Mesendoderm (in vitro differentiated cells): ENCODE measurements at regions not wholly inside any gene's neighbourhood (a gene's known extent, or its start where the extent isn't known, plus 50 kb on each side); places are given as distances from the start of the nearest gene placed in this dataset.
"Not testable (repeated sequence)": the region's sequence is repeated elsewhere in the genome, so short reads cannot be mapped to it uniquely, and the experiment has no call there.

ENCODE experiments used
- DNase-seq: peaks from one replicate; pipeline ENCODE4 v3.0.0; 2013
- H2AK5ac ChIP-seq: 2 replicates; pipeline ENCODE4 v1.6.1; 2013; ENCODE audit warnings: low read length, inconsistent platforms
- H2BK120ac ChIP-seq: 2 replicates; pipeline ENCODE4 v1.6.1; 2013; ENCODE audit warnings: low read depth, mild to moderate bottlenecking, low read length, moderate library complexity, mixed read lengths
- H2BK15ac ChIP-seq: replicated peaks from 2 replicates; pipeline ENCODE4 v1.6.1; 2013; ENCODE audit warnings: low read depth, mild to moderate bottlenecking, moderate library complexity
- H2BK5ac ChIP-seq: 2 replicates; pipeline ENCODE4 v1.6.1; 2013; ENCODE audit warnings: low read length, inconsistent platforms
- H3K18ac ChIP-seq: 2 replicates; pipeline ENCODE4 v1.6.1; 2013; ENCODE audit warnings: mild to moderate bottlenecking, low read length, mixed read lengths
- H3K23ac ChIP-seq: one replicate; pipeline ENCODE4 v1.6.1; 2013; ENCODE audit warnings: low read length
- H3K27ac ChIP-seq: 2 replicates; pipeline ENCODE4 v1.5.1; 2013; ENCODE audit warnings: low read depth, mild to moderate bottlenecking, inconsistent platforms, low read length, moderate library complexity
- H3K27me3 ChIP-seq: 2 replicates; pipeline ENCODE4 v1.6.1; 2013; ENCODE audit warnings: low read length, control low read depth, mild to moderate bottlenecking, inconsistent platforms; ENCODE audit not compliant: insufficient read depth, poor library complexity
- H3K36me3 ChIP-seq: 2 replicates; pipeline ENCODE4 v1.6.1; 2013; ENCODE audit warnings: low read length, inconsistent platforms; ENCODE audit not compliant: control insufficient read depth, insufficient read depth
- H3K4ac ChIP-seq: one replicate; pipeline ENCODE4 v1.6.1; 2013; ENCODE audit warnings: low read depth, mild to moderate bottlenecking, low read length, moderate library complexity
- H3K4me1 ChIP-seq: 2 replicates; pipeline ENCODE4 v1.6.1; 2013; ENCODE audit warnings: low read depth, low read length, inconsistent platforms; ENCODE audit not compliant: control insufficient read depth
- H3K4me2 ChIP-seq: 2 replicates; pipeline ENCODE4 v1.6.1; 2013; ENCODE audit warnings: low read length
- H3K4me3 ChIP-seq: 2 replicates; pipeline ENCODE4 v1.5.1; 2013; ENCODE audit warnings: mild to moderate bottlenecking, low read length
- H3K56ac ChIP-seq: one replicate; pipeline ENCODE4 v1.6.1; 2013; ENCODE audit warnings: low read length
- H3K79me1 ChIP-seq: 2 replicates; pipeline ENCODE4 v1.6.1; 2013; ENCODE audit warnings: low read length, inconsistent platforms
- H3K79me2 ChIP-seq: 2 replicates; pipeline ENCODE4 v1.6.1; 2013; ENCODE audit warnings: mild to moderate bottlenecking, low read length; ENCODE audit not compliant: control insufficient read depth, insufficient read depth
- H3K9ac ChIP-seq: 2 replicates; pipeline ENCODE4 v1.6.1; 2013; ENCODE audit warnings: low read length, inconsistent platforms
- H4K5ac ChIP-seq: one replicate; pipeline ENCODE4 v1.6.1; 2013; ENCODE audit warnings: low read length
- H4K8ac ChIP-seq: one replicate; pipeline ENCODE4 v1.6.1; 2013; ENCODE audit warnings: low read depth, mild to moderate bottlenecking, control low read depth, low read length, moderate library complexity
- WGBS: extraction: QIAGEN DNeasy Blood & Tissue Kit; methylation state at CpG from one replicate; pipeline ENCODE4 v1.1.7; 2013; ENCODE audit warnings: low lambda C conversion rate, missing lambda C conversion rate; ENCODE audit not compliant: insufficient coverage; ENCODE audit errors: extremely low coverage; 5-methylcytosine and 5-hydroxymethylcytosine counted together

- H2BK5ac ChIP-seq, result no peak overlapping the region
- H3K4me3 ChIP-seq, result no peak overlapping the region
- no peak for DNase-seq
- no peak overlapping the region for H3K23ac ChIP-seq
- no peak overlapping the region for H3K4me2 ChIP-seq
- WGBS, result no CpG with 5 or more reads among the region's 2 CpGs
- H3K4ac ChIP-seq, result no peak overlapping the region
- H3K79me2 ChIP-seq, result no peaks in the 10 kb centered on the region
- H3K79me1 ChIP-seq, result no peaks in the 10 kb centered on the region
- H4K5ac ChIP-seq, result no peak overlapping the region
- no peak overlapping the region for H2BK120ac ChIP-seq
- H2BK15ac ChIP-seq, result no peak overlapping the region
- no peaks in the 10 kb centered on the region for H3K4me1 ChIP-seq
- H3K9ac ChIP-seq, result no peak overlapping the region
- no peak overlapping the region for H3K27ac ChIP-seq
- no peak overlapping the region for H3K18ac ChIP-seq
- H3K27me3 ChIP-seq, result no peaks in the 10 kb centered on the region
- H4K8ac ChIP-seq, result no peak overlapping the region
- H3K56ac ChIP-seq, result no peak overlapping the region
- no peaks in the 10 kb centered on the region for H3K36me3 ChIP-seq
- H2AK5ac ChIP-seq, result no peak overlapping the region
These were observed 780.8 kb upstream of the ARRDC3 start for GRCh38 chr5:92163906-92164305.

GRCh38 chr5:92147798-92148197 is 764.7 kb upstream of the ARRDC3 start:
- H2AK5ac ChIP-seq, result no peak overlapping the region
- no peak overlapping the region for H3K23ac ChIP-seq
- H3K4me3 ChIP-seq, result no peak overlapping the region
- H4K8ac ChIP-seq, result no peak overlapping the region
- H4K5ac ChIP-seq, result no peak overlapping the region
- no peak overlapping the region for H3K27ac ChIP-seq
- no peaks in the 10 kb centered on the region for H3K79me1 ChIP-seq
- no peak overlapping the region for H2BK15ac ChIP-seq
- H3K56ac ChIP-seq, result no peak overlapping the region
- WGBS, result no CpG with 5 or more reads among the region's 2 CpGs
- H3K18ac ChIP-seq, result no peak overlapping the region
- no peak overlapping the region for H2BK120ac ChIP-seq
- H3K4me1 ChIP-seq, result no peaks in the 10 kb centered on the region
- no peak overlapping the region for H3K4me2 ChIP-seq
- H3K36me3 ChIP-seq, result no peaks in the 10 kb centered on the region
- no peak overlapping the region for H3K9ac ChIP-seq
- H3K27me3 ChIP-seq, result no peaks in the 10 kb centered on the region
- H3K4ac ChIP-seq, result no peak overlapping the region
- H2BK5ac ChIP-seq, result no peak overlapping the region
- no peaks in the 10 kb centered on the region for H3K79me2 ChIP-seq
- DNase-seq, result no peak

DNA sequence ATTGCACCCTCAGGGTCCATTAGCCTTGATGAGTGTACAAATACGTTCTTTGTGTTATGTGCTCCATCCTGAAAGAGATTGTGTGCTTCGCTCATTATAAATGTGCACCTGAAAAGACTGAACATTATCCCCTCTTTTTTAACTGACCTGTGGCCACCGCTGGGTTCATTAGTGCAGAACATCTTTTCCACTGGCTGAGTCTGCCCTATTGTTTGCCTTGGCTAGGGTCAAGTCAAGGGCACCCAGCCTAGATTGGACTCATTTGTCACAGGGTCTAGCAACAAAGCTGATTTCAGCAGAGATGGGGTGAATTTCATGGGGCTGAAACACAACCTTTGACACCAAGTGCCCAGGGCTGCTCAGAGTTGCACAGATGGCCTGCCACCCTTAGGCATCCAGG is 764.1 kb upstream of the ARRDC3 start:
- no peaks in the 10 kb centered on the region for H3K79me2 ChIP-seq
- H3K4ac ChIP-seq, result no peak overlapping the region
- H3K4me2 ChIP-seq, result no peak overlapping the region
- H4K8ac ChIP-seq, result no peak overlapping the region
- no peak overlapping the region for H3K18ac ChIP-seq
- no CpG with 5 or more reads among the region's 3 CpGs for WGBS
- H3K56ac ChIP-seq, result no peak overlapping the region
- H3K4me1 ChIP-seq, result no peaks in the 10 kb centered on the region
- no peak for DNase-seq
- no peak overlapping the region for H2AK5ac ChIP-seq
- H2BK5ac ChIP-seq, result no peak overlapping the region
- no peak overlapping the region for H3K9ac ChIP-seq
- H3K27ac ChIP-seq, result no peak overlapping the region
- H4K5ac ChIP-seq, result no peak overlapping the region
- H3K4me3 ChIP-seq, result no peak overlapping the region
- no peaks in the 10 kb centered on the region for H3K79me1 ChIP-seq
- no peaks in the 10 kb centered on the region for H3K36me3 ChIP-seq
- no peak overlapping the region for H2BK15ac ChIP-seq
- H2BK120ac ChIP-seq, result no peak overlapping the region
- H3K23ac ChIP-seq, result no peak overlapping the region
- H3K27me3 ChIP-seq, result no peaks in the 10 kb centered on the region

DNA sequence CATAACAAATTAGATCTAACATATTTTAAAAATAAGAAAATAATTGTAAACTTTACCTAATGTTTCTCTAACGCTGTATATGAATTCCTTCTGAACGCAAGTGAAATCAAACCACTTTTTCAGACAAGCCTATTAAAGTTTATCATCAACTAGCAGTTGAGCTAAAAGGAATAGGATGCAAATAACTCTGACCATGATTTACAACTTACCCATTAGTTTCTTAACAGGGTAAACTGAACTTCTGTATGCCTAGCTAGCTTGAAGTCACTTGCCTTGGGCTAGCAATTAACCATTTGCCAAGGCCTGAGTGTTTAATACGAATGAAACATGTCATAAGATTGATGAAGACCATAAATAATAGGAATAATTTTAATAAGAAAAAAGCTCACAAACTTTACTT is 762.7 kb upstream of the ARRDC3 start:
- Histone ChIP-seq H3K4me1 (no peaks in the 10 kb centered on the region), H3K23ac (no peak overlapping the region), H2AK5ac (no peak overlapping the region), H2BK5ac (no peak overlapping the region), H3K18ac (no peak overlapping the region), H4K5ac (no peak overlapping the region), H3K4ac (no peak overlapping the region), H2BK120ac (no peak overlapping the region), H4K8ac (no peak overlapping the region), H3K79me2 (no peaks in the 10 kb centered on the region), H3K27ac (no peak overlapping the region), H2BK15ac (no peak overlapping the region), H3K79me1 (no peaks in the 10 kb centered on the region), H3K4me3 (no peak overlapping the region), H3K56ac (no peak overlapping the region), H3K9ac (no peak overlapping the region), H3K36me3 (no peaks in the 10 kb centered on the region), H3K27me3 (no peaks in the 10 kb centered on the region), H3K4me2 (no peak overlapping the region)
- 100% methylated on average over 1 of the region's 3 CpGs for WGBS
- no peak for DNase-seq

DNA sequence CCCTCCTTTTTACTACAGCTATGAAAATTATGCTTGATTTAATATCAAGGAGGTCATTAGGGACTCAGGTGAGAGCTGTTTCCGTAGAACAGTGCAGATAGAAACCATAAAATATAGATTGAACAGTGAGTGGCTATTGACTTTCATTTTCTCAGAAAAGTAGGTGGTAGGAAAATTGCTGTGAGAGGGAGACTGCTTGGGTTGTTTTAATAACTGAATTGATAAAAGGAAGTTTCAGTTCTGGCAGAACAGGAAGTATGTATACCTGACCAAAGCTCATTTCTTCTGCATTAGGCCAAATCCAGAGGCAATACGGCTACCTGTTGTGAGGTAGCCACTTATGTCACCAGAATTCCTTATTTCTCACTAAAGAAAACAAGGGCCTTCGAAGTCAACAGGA is 761.7 kb upstream of the ARRDC3 start:
- no peak overlapping the region for H3K18ac ChIP-seq
- DNase-seq, result no peak
- no peak overlapping the region for H2BK15ac ChIP-seq
- WGBS, result no CpG with 5 or more reads among the region's 3 CpGs
- no peak overlapping the region for H2AK5ac ChIP-seq
- H3K4me1 ChIP-seq, result no peaks in the 10 kb centered on the region
- no peaks in the 10 kb centered on the region for H3K79me2 ChIP-seq
- no peak overlapping the region for H3K27ac ChIP-seq
- no peak overlapping the region for H2BK120ac ChIP-seq
- no peaks in the 10 kb centered on the region for H3K27me3 ChIP-seq
- no peak overlapping the region for H3K4me2 ChIP-seq
- H3K4ac ChIP-seq, result no peak overlapping the region
- H3K56ac ChIP-seq, result no peak overlapping the region
- no peak overlapping the region for H3K4me3 ChIP-seq
- no peak overlapping the region for H2BK5ac ChIP-seq
- no peak overlapping the region for H3K9ac ChIP-seq
- H4K5ac ChIP-seq, result no peak overlapping the region
- no peaks in the 10 kb centered on the region for H3K36me3 ChIP-seq
- H3K79me1 ChIP-seq, result no peaks in the 10 kb centered on the region
- no peak overlapping the region for H3K23ac ChIP-seq
- H4K8ac ChIP-seq, result no peak overlapping the region

DNA sequence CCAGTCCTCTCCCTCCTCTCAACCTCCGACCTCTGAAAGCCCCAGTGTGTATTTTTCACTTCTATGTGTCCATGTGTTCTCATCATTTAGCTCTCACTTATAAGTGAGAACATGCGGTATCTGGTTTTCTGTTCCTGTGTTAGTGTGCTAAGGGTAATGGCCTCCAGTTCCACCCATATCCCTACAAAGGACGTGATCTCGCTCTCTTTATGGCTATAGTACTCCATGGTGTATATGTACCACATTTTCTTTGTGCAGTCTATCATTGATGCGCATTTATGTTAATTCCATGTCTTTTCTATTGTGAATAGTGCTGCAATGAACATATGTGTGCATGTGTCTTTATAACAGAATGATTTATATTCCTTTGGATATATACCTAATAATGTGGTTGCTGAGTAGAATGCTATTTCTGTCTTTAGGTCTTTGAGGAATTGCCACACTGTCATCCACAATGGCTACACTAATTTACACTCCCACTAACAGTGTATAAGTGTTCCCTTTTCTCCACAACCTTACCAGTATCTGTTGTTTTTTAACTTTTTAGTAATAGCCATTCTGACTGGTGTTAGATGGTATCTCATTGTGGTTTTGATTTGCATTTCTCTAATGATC is 749.3 kb upstream of the ARRDC3 start:
- H3K9ac ChIP-seq, DNase-seq, H2BK15ac ChIP-seq, H2BK120ac ChIP-seq, H3K79me2 ChIP-seq, H4K8ac ChIP-seq, H3K56ac ChIP-seq, H3K79me1 ChIP-seq, H2BK5ac ChIP-seq, H3K23ac ChIP-seq, H3K4me3 ChIP-seq, H3K18ac ChIP-seq, H3K4ac ChIP-seq, H3K27ac ChIP-seq, H3K36me3 ChIP-seq, H3K4me2 ChIP-seq, H3K4me1 ChIP-seq, H4K5ac ChIP-seq, H3K27me3 ChIP-seq, H2AK5ac ChIP-seq: not testable (repeated sequence)
- WGBS, result no CpG with 5 or more reads among the region's 5 CpGs
